ENCODE measurements at regions not wholly inside any gene's neighbourhood (a gene's known extent, or its start where the extent isn't known, plus 50 kb on each side); places are given as distances from the start of the nearest gene placed in this dataset.

DNA sequence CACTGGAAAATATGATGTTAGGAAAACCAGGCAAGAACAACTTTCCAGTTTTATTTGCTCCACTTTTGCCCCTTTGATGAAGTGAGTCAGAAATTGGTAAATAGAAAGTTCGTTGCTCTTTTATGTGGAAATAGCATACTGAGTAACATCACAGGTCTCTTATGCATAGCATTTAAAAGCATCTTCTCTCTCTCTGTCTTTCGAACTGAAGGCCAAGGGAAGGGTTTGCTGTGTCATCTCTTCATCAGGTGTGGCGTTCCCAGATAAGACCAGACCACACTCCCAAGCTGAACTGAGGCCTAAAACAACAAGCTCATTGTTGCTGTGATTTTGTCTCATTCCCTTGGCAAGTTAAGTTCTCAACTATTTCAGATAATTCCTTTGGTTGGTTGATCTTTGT, 131.8 kb upstream of the GRB10 start:
- WGBS (ENCODE audit: extremely low coverage, insufficient read length, low lambda C conversion rate) = no CpG with 5 or more reads among the region's 3 CpGs

More for the DNA sequence above, 131.8 kb upstream of the GRB10 start:
- Mint-ChIP-seq H3K4me1 (peaks cover 0 to 5% of the 10 kb centered on the region in 2 experiments; a peak in 2 of 4 replicates), H3K9me3 (0 out of 5 replicates have a peak, but pooled peaks cover 0 to 2% of the 10 kb centered on the region in 2 experiments), H3K36me3 (ENCODE audit: insufficient read depth in 1 of 3, low read depth in 3 of 3) (peaks cover 0 to 6% (median 0%) of the 10 kb centered on the region in 3 experiments; a peak in 3 of 7 replicates), H3K4me3 (no peak overlapping the region), H3K27ac (peak overlapping the region in 1 of 3 experiments; percentile 37; a peak in 1 of 7 replicates), H3K27me3 (ENCODE audit: low read depth) (no peaks in the 10 kb centered on the region)
- no peaks in the 10 kb centered on the region for H3K27me3 ChIP-seq (ENCODE audit: insufficient read depth, low read length)
- H3T11ph ChIP-seq (ENCODE audit: low read length) = no peak overlapping the region
- no peak overlapping the region for H2AK5ac ChIP-seq (ENCODE audit: insufficient read length, low read length)
- H3K23me2 ChIP-seq (ENCODE audit: insufficient read length, low read depth, low read length, poor library complexity, severe bottlenecking) = no peaks in the 10 kb centered on the region
- H2AFZ ChIP-seq (ENCODE audit: low read length) = no peak overlapping the region
- no peak overlapping the region for H3K14ac ChIP-seq (ENCODE audit: insufficient read depth, low read length)
- no peak overlapping the region for H2BK12ac ChIP-seq (ENCODE audit: insufficient read length, low read depth, low read length)
- no peak overlapping the region for H3K56ac ChIP-seq (ENCODE audit: insufficient read length, low read depth, low read length)
- no peaks in the 10 kb centered on the region for H3K9me3 ChIP-seq (ENCODE audit: control insufficient read depth, low read depth, low read length)
- H4K91ac ChIP-seq (ENCODE audit: insufficient read length, low read depth, low read length) = no peak overlapping the region
- H3K23ac ChIP-seq (ENCODE audit: insufficient read length, low read depth, low read length) = no peak overlapping the region
- H3K4ac ChIP-seq (ENCODE audit: low read depth, low read length) = no peak overlapping the region
- no peaks in the 10 kb centered on the region; the same call in 1 of the 2 replicates for H3K4me1 ChIP-seq (ENCODE audit: insufficient read depth, low read length)
- no peak overlapping the region for H4K8ac ChIP-seq (replicated peaks; ENCODE audit: insufficient read length, low read depth, low read length)
- H2BK5ac ChIP-seq (ENCODE audit: insufficient read length, low read length) = no peak overlapping the region
- H3K9ac ChIP-seq (ENCODE audit: extremely low read depth, insufficient read length, low read length) = no peak overlapping the region
- no peak overlapping the region for H4K5ac ChIP-seq (ENCODE audit: insufficient read length, low read depth, low read length)
- no peak overlapping the region for H2BK20ac ChIP-seq (ENCODE audit: low read depth, low read length, poor library complexity, severe bottlenecking)
- TF ChIP-seq, protein P1, sequence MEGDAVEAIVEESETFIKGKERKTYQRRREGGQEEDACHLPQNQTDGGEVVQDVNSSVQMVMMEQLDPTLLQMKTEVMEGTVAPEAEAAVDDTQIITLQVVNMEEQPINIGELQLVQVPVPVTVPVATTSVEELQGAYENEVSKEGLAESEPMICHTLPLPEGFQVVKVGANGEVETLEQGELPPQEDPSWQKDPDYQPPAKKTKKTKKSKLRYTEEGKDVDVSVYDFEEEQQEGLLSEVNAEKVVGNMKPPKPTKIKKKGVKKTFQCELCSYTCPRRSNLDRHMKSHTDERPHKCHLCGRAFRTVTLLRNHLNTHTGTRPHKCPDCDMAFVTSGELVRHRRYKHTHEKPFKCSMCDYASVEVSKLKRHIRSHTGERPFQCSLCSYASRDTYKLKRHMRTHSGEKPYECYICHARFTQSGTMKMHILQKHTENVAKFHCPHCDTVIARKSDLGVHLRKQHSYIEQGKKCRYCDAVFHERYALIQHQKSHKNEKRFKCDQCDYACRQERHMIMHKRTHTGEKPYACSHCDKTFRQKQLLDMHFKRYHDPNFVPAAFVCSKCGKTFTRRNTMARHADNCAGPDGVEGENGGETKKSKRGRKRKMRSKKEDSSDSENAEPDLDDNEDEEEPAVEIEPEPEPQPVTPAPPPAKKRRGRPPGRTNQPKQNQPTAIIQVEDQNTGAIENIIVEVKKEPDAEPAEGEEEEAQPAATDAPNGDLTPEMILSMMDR (conservative IDR thresholded peaks at IDR 0.05) = no peak
- no peak for DNase-seq
- no peak overlapping the region for H3K4me2 ChIP-seq (ENCODE audit: insufficient read depth, insufficient read length, low read length)
- no peaks in the 10 kb centered on the region for H3K79me1 ChIP-seq (ENCODE audit: insufficient read depth, low read depth, low read length, poor library complexity, severe bottlenecking)
- H3K79me2 ChIP-seq (ENCODE audit: insufficient read depth, low read length) = no peaks in the 10 kb centered on the region
- H2BK15ac ChIP-seq (ENCODE audit: low read depth, low read length) = no peak overlapping the region
- no peaks in the 10 kb centered on the region for H4K20me1 ChIP-seq (ENCODE audit: control insufficient read depth, insufficient read depth, insufficient read length)
- H2BK120ac ChIP-seq (ENCODE audit: low read depth, low read length, poor library complexity, severe bottlenecking) = no peak overlapping the region
- H3K18ac ChIP-seq (ENCODE audit: insufficient read length, low read depth, low read length) = no peak overlapping the region
- H3K27ac ChIP-seq (ENCODE audit: insufficient read length, low read depth, low read length) = no peak overlapping the region

Data from H9 (cell line).